ENCODE measurements at regions not wholly inside any gene's neighbourhood (a gene's known extent, or its start where the extent isn't known, plus 50 kb on each side); places are given as distances from the start of the nearest gene placed in this dataset.

GRCh38 chr3:153502682-153503081 is 340.7 kb downstream of the RAP2B start:
- TF ChIP-seq CTCF (optimal IDR thresholded peaks at IDR 0.05 in 1 of 3, IDR thresholded peaks at IDR 0.05 in 1 of 3, conservative IDR thresholded peaks at IDR 0.05 in 1 of 3; ENCODE audit: extremely low read depth in 1 of 3, insufficient read depth in 2 of 3, low read length in 3 of 3): no peak
- no peak for TF ChIP-seq EZH2 (IDR thresholded peaks at IDR 0.05; ENCODE audit: low read length)
